ENCODE measurements at regions not wholly inside any gene's neighbourhood (a gene's known extent, or its start where the extent isn't known, plus 50 kb on each side); places are given as distances from the start of the nearest gene placed in this dataset.

GRCh38 chr15:37528432-37528831 lies 406.0 kb upstream of the TMCO5A start:
- no peaks in the 10 kb centered on the region for H3K9me2 ChIP-seq (ENCODE audit: insufficient read depth)
- Mint-ChIP-seq H3K27ac (no peak overlapping the region), H3K4me1 (no peaks in the 10 kb centered on the region), H3K4me3 (no peak overlapping the region), H3K9me3 (no peaks in the 10 kb centered on the region), H3K36me3 (ENCODE audit: low read depth) (no peaks in the 10 kb centered on the region), H3K27me3 (ENCODE audit: insufficient read depth, low read depth, poor library complexity) (peaks cover 2% of the 10 kb centered on the region)
- H3K79me2 ChIP-seq (replicated peaks; ENCODE audit: insufficient read depth): no peaks in the 10 kb centered on the region
- no peak for ATAC-seq
- H3K27me3 ChIP-seq (ENCODE audit: insufficient read depth): no peaks in the 10 kb centered on the region
- H4K20me1 ChIP-seq (replicated peaks; ENCODE audit: insufficient read depth): no peaks in the 10 kb centered on the region
- no peak overlapping the region for H3K27ac ChIP-seq (ENCODE audit: low read depth)
- TF ChIP-seq STAT1 (IDR thresholded peaks at IDR 0.05; ENCODE audit: unreplicated experiment) (no peak), CTCF (conservative IDR thresholded peaks at IDR 0.05; ENCODE audit: low read depth in 2 of 2) (no peak), EZH2 (IDR thresholded peaks at IDR 0.05; ENCODE audit: low read depth, unreplicated experiment) (no peak), ETS1 (IDR thresholded peaks at IDR 0.05) (no peak), ZNF114 (CRISPR knock-in tag; IDR thresholded peaks at IDR 0.05) (no peak), JUNB (IDR thresholded peaks at IDR 0.05; ENCODE audit: unreplicated experiment) (no peak), ZNF462 (CRISPR knock-in tag; IDR thresholded peaks at IDR 0.05) (no peak), ZNF331 (CRISPR knock-in tag; IDR thresholded peaks at IDR 0.05; ENCODE audit: low read depth) (no peak), EZH2phosphoT487 (IDR thresholded peaks at IDR 0.05; ENCODE audit: unreplicated experiment) (no peak), REST (IDR thresholded peaks at IDR 0.05; ENCODE audit: unreplicated experiment) (no peak), POLR2AphosphoS5 (IDR thresholded peaks at IDR 0.05; ENCODE audit: low read depth) (no peak), NANOG (IDR thresholded peaks at IDR 0.05; ENCODE audit: borderline replicate concordance) (no peak), CREB1 (CRISPR knock-in tag; IDR thresholded peaks at IDR 0.05; ENCODE audit: low read depth) (no peak)
- no peak overlapping the region for H2AFZ ChIP-seq
- H3K4me3 ChIP-seq: no peak overlapping the region
- no peaks in the 10 kb centered on the region for H3K36me3 ChIP-seq (ENCODE audit: insufficient read depth)
- no peak for DNase-seq (ENCODE audit: low spot score)
- H3K4me1 ChIP-seq (ENCODE audit: insufficient read depth): no peaks in the 10 kb centered on the region
- no peaks in the 10 kb centered on the region for H3F3A ChIP-seq (replicated peaks; ENCODE audit: low read depth)
- H3K4me2 ChIP-seq: no peak overlapping the region

Measured in GM23338 (cell line).